ENCODE measurements at regions not wholly inside any gene's neighbourhood (a gene's known extent, or its start where the extent isn't known, plus 50 kb on each side); places are given as distances from the start of the nearest gene placed in this dataset.

DNA sequence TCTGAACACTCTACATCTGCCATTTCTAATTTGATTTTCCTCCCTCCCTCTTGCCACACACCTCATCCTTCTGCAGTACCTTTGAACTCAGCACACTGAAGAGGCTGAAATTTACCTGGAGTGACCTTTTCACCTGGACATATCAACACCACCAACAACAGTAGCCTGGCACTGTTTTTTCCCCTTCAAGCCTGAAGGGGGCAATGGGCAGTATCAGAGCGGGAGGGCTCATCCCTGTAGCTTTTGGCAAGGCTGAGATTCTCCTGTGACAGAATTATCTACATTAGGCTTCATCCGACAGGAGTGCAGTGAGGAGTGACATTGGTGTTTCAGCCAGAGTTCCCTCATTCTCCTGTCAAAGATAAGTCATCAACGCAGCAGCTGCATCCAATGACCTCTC is 312.8 kb upstream of the SPTLC3 start:
- H3K4me3 ChIP-seq (ENCODE audit: low read depth, low read length): no peak overlapping the region
- TF ChIP-seq, protein P1, sequence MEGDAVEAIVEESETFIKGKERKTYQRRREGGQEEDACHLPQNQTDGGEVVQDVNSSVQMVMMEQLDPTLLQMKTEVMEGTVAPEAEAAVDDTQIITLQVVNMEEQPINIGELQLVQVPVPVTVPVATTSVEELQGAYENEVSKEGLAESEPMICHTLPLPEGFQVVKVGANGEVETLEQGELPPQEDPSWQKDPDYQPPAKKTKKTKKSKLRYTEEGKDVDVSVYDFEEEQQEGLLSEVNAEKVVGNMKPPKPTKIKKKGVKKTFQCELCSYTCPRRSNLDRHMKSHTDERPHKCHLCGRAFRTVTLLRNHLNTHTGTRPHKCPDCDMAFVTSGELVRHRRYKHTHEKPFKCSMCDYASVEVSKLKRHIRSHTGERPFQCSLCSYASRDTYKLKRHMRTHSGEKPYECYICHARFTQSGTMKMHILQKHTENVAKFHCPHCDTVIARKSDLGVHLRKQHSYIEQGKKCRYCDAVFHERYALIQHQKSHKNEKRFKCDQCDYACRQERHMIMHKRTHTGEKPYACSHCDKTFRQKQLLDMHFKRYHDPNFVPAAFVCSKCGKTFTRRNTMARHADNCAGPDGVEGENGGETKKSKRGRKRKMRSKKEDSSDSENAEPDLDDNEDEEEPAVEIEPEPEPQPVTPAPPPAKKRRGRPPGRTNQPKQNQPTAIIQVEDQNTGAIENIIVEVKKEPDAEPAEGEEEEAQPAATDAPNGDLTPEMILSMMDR (IDR thresholded peaks at IDR 0.05; ENCODE audit: insufficient read depth, low read depth, low read length, missing control alignments): no peak
- DNase-seq (ENCODE audit: low read depth): no peak

GRCh38 chr20:12698817-12699216 is 310.0 kb upstream of the SPTLC3 start:
- TF ChIP-seq, protein P1 (IDR thresholded peaks at IDR 0.05; ENCODE audit: insufficient read depth, low read depth, low read length, missing control alignments): no peak
- DNase-seq (ENCODE audit: low read depth): no peak

DNA sequence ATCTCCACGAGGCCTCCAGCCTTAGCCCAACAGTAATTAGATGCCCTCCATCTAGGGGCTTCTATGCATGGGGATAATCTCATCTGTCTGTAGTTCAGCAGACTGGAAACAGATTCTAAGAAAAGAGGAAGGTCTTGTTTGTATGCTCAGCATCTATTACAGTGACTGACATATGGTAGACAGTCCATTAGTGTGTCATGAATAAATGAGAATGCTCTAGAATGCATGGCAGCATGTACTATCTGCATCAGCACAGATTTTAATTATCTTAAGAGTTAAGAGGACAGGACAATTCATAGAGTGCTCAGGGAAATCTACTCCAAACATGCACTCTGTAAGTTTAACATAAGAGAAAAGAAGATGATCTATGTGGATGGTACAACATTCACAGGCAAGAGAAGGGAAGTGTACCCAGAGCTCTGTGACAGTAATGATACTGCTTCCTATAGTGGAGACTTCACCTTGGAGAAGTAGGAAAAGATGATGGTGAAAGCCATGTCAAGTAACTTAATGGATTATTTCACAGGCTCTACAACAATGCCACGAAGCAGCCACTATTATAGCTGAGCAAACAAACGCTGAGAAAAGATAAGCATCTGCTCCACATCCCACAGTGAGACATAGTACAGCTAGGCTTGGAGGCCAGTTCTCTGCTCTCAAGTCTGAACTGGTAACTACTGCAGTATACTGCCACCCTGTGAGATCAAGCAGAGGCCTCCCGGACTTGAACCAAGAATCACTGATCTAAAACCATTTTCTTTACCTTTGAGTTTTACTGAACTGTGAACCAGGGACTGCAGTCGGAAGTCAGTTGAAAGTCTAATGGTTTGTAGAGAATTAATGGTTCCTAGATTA is 309.2 kb upstream of the SPTLC3 start:
- no peak for DNase-seq (ENCODE audit: low read depth)
- no peak overlapping the region for H3K4me3 ChIP-seq (ENCODE audit: low read depth, low read length)
- TF ChIP-seq, protein P1 (IDR thresholded peaks at IDR 0.05; ENCODE audit: insufficient read depth, low read depth, low read length, missing control alignments): no peak

More at GRCh38 chr20:12698817-12699216, 310.0 kb upstream of the SPTLC3 start:
- no peak overlapping the region for H3K4me3 ChIP-seq (ENCODE audit: low read depth, low read length)

DNA sequence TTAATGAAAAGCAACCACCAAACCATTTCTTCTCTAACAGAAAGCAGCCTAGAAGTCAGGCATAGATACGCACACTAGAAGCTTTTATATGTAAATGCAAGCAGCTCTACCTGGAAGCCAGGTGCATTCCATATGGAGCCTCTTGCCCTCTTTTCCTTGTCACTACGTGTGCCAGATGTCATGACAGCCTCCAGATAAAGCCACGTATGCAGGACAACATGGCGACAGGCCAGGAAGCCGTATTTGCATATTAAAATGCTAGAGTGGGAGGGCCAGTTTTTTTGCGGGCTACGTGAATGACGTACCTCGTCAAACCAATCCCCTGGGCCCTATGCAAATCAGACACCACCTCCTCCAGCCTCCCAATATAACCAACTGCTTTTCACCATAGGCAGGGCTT is 308.1 kb upstream of the SPTLC3 start:
- H3K4me3 ChIP-seq (ENCODE audit: low read depth, low read length): no peak overlapping the region
- DNase-seq (ENCODE audit: low read depth): no peak
- TF ChIP-seq, protein P1 (IDR thresholded peaks at IDR 0.05; ENCODE audit: insufficient read depth, low read depth, low read length, missing control alignments): no peak

DNA sequence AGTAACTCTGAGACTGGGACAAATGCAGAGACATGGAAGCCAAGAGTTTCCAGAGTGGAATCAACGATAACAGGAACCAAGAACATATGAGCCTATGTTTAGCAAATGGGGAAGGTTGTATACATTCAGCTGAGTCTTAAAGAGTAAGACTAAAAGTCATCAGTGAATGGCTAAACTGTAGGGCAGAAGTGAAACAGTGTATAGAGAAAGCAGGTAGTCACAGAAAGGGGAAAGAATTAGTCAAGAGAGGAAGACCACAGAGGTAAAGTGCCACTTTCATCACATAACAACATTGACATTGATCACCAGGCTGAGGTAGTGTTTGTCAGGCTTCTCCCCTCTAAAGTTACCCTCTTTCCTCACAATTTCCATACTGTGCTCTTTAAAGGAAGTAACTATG is 306.5 kb upstream of the SPTLC3 start:
- no peak for DNase-seq (ENCODE audit: low read depth)
- TF ChIP-seq, protein P1 (IDR thresholded peaks at IDR 0.05; ENCODE audit: insufficient read depth, low read depth, low read length, missing control alignments): no peak

GRCh38 chr20:12715371-12715770 is 293.4 kb upstream of the SPTLC3 start:
- no peak for DNase-seq (ENCODE audit: low read depth)
- TF ChIP-seq, protein P1 (IDR thresholded peaks at IDR 0.05; ENCODE audit: insufficient read depth, low read depth, low read length, missing control alignments): no peak
- H3K4me3 ChIP-seq (ENCODE audit: low read depth, low read length): no peak overlapping the region

More for the DNA sequence above, 306.5 kb upstream of the SPTLC3 start:
- no peak overlapping the region for H3K4me3 ChIP-seq (ENCODE audit: low read depth, low read length)
